ENCODE measurements at regions not wholly inside any gene's neighbourhood (a gene's known extent, or its start where the extent isn't known, plus 50 kb on each side); places are given as distances from the start of the nearest gene placed in this dataset.

DNA sequence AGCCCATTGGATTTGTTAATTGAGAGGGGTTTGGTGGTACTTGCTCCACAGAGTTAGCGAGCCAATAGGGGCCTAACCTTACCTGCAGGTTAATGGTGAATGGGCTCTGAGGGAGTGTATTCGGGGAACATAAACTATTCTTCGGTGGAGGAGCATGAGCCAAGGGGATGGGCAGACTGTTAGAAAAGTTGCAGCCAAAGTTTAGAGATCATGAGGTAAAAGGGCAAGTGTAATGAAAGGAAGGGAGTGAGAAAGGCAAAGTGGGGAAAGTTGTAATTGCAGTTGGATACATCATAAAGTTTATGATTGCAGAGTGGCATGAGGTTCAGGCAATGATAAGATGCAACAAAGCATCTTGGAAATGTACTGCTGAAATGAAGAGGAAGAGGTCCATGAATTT, 142.1 kb upstream of the TBX18 start:
- TF ChIP-seq, protein P1, sequence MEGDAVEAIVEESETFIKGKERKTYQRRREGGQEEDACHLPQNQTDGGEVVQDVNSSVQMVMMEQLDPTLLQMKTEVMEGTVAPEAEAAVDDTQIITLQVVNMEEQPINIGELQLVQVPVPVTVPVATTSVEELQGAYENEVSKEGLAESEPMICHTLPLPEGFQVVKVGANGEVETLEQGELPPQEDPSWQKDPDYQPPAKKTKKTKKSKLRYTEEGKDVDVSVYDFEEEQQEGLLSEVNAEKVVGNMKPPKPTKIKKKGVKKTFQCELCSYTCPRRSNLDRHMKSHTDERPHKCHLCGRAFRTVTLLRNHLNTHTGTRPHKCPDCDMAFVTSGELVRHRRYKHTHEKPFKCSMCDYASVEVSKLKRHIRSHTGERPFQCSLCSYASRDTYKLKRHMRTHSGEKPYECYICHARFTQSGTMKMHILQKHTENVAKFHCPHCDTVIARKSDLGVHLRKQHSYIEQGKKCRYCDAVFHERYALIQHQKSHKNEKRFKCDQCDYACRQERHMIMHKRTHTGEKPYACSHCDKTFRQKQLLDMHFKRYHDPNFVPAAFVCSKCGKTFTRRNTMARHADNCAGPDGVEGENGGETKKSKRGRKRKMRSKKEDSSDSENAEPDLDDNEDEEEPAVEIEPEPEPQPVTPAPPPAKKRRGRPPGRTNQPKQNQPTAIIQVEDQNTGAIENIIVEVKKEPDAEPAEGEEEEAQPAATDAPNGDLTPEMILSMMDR (IDR thresholded peaks at IDR 0.05): no peak
- no peak for TF ChIP-seq POLR2A (IDR thresholded peaks at IDR 0.05)
- TF ChIP-seq EP300 (IDR thresholded peaks at IDR 0.05): no peak

Data from ovary (tissue), 3 donors.